Erythroblast (primary cell): ENCODE measurements at regions not wholly inside any gene's neighbourhood (a gene's known extent, or its start where the extent isn't known, plus 50 kb on each side); places are given as distances from the start of the nearest gene placed in this dataset.

Source experiments
- GATA1 ChIP-seq: IDR thresholded peaks from 2 replicates; pipeline ENCODE4 v1.6.1; 2011; ENCODE audit warnings: low read depth, mild to moderate bottlenecking, control low read depth, low read length, moderate library complexity
- POLR2A ChIP-seq: IDR thresholded peaks from 2 replicates; pipeline ENCODE4 v1.6.1; 2011; ENCODE audit warnings: mild to moderate bottlenecking, low read length

GRCh38 chr16:79278506-79278905 is 322.0 kb downstream of the MAF start:
- TF ChIP-seq POLR2A = no peak
- TF ChIP-seq GATA1 = no peak
